Right lobe of liver (tissue), 6 donors: ENCODE measurements at regions not wholly inside any gene's neighbourhood (a gene's known extent, or its start where the extent isn't known, plus 50 kb on each side); places are given as distances from the start of the nearest gene placed in this dataset.

Experiments used
- ATAC-seq, 4 donors: fragments of 200-7000 bp; cut with Tn5 transposase; one replicate each; pipeline ENCODE4 v1.9.1; 2020; ENCODE audit warnings: mild to moderate bottlenecking in 4 of 4, moderate library complexity in 4 of 4
- DNase-seq, 3 donors: peaks; one replicate each; pipeline ENCODE4 v3.0.0-alpha.2; 2020
- H3K27ac ChIP-seq, 3 donors: fragments of 200-600 bp; one replicate each; pipeline ENCODE4 v1.8.0; 2022
- H3K27me3 ChIP-seq, 2 donors: fragments of 200-600 bp; one replicate each; pipeline ENCODE4 v1.8.0; 2022
- H3K36me3 ChIP-seq, 4 donors: fragments of 200-600 bp; sonication (generic) in 1 of 4; one replicate each; pipeline versions ENCODE4 v1.5.1 to v1.8.0; 2017 to 2022; ENCODE audit warnings: control low read depth in 1 of 4
- H3K4me1 ChIP-seq, 4 donors: fragments of 200-600 bp; sonication (generic) in 1 of 4; one replicate each; pipeline versions ENCODE4 v1.5.1 to v1.8.0; 2017 to 2022; ENCODE audit warnings: control low read depth in 1 of 4
- H3K4me3 ChIP-seq, 3 donors: fragments of 200-600 bp; one replicate each; pipeline ENCODE4 v1.8.0; 2022
- H3K9me3 ChIP-seq, 4 donors: fragments of 200-600 bp; sonication (generic) in 1 of 4; one replicate each; pipeline versions ENCODE4 v1.5.1 to v1.8.0; 2017 to 2022; ENCODE audit warnings: control low read depth in 1 of 4
- POLR2A ChIP-seq: fragments of 450-650 bp; IDR thresholded peaks from one replicate; pipeline ENCODE4 v1.6.1; 2017; ENCODE audit warnings: antibody characterized with exemption, mild to moderate bottlenecking
- WGBS: methylation state at CpG from one replicate; pipeline ENCODE4 v1.1.6; 2018; ENCODE audit warnings: low coverage, low lambda C conversion rate; ENCODE audit not compliant: insufficient coverage; ENCODE audit errors: missing lambda C conversion rate; 5-methylcytosine and 5-hydroxymethylcytosine counted together
- intact Hi-C, 2 donors: fragments of 100-400 bp; cut with DNase I; formaldehyde crosslinking; loops; one replicate each; pipeline versions ENCODE4 v1.11.2 to v1.14.1; 2022
- TF ChIP-seq, protein P1 (sequence below), 4 donors: fragments of 200-600 bp in 3 of 4; fragments of 450-650 bp in 1 of 4; IDR thresholded peaks; one replicate each; pipeline versions ENCODE4 v1.5.1 to v1.8.0; 2016 to 2022; ENCODE audit warnings: antibody characterized with exemption in 4 of 4, mild to moderate bottlenecking in 2 of 4
- donor health status: DM: no; HTN: yes; CAD: no.
- donor health status: DM: no; HTN: no; CAD: no.
- donor health status: DM: no; HTN: no; CAD: no.
- donor health status: DM: no; HTN: yes; CAD: no.
- donor health status: DM: no; HTN: yes; CAD: no.

DNA sequence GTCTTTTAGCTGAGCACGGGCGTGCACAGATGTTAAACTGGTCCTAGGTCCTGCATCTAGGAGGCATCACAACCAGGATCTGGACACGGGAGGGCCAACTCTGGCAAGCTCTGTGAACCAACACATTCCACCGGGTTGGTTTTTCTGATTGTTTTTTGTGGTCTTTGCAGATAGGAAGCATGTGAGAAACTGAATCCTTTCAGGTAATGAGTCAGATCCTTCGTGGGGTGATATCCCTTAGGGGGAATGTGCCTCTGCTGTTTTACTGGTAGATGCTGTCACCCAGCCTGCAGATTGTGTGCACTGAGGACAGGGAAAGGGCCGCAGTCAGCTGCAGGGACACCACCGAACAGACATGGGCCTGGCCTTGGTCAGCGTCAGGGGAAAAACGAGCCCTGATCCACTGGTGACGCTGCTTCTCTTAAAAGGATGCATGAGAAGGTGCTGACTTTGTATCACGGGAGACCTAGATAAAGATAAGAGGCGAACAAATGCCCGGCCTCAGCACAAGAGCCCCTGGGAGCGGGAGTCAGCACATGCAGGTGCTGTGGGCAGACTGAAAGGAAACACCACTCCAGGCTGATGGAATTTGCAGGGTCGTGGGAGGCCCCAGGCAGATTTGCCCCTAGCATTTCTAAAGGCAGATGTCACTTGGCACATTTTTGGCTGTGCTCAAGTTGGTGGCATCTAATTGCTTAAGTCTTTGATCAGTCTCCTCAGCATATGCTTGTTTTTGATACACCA, 51.1 kb downstream of the DOP1B start:
- Histone ChIP-seq H3K4me1 (peaks cover 0 to 9% (median 4%) of the 10 kb centered on the region in 4 donors), H3K36me3 (peaks cover 0 to 16% (median 0%) of the 10 kb centered on the region in 4 donors), H3K27ac (no peak overlapping the region), H3K27me3 (no peaks in the 10 kb centered on the region), H3K4me3 (no peak overlapping the region), H3K9me3 (no peaks in the 10 kb centered on the region)
- ATAC-seq (no peak), DNase-seq (no peak)
- intact Hi-C loops, result loop anchor here (10.0 kb wide), 2 partner anchors 53 to 63 kb away; partner anchors contain the start of gene DOP1B (in 1 of the 2)
- TF ChIP-seq POLR2A, result no peak
- TF ChIP-seq, protein P1, sequence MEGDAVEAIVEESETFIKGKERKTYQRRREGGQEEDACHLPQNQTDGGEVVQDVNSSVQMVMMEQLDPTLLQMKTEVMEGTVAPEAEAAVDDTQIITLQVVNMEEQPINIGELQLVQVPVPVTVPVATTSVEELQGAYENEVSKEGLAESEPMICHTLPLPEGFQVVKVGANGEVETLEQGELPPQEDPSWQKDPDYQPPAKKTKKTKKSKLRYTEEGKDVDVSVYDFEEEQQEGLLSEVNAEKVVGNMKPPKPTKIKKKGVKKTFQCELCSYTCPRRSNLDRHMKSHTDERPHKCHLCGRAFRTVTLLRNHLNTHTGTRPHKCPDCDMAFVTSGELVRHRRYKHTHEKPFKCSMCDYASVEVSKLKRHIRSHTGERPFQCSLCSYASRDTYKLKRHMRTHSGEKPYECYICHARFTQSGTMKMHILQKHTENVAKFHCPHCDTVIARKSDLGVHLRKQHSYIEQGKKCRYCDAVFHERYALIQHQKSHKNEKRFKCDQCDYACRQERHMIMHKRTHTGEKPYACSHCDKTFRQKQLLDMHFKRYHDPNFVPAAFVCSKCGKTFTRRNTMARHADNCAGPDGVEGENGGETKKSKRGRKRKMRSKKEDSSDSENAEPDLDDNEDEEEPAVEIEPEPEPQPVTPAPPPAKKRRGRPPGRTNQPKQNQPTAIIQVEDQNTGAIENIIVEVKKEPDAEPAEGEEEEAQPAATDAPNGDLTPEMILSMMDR (IDR thresholded peaks at IDR 0.05), result no peak
- 58% methylated on average over 10 of the region's 15 CpGs for WGBS

DNA sequence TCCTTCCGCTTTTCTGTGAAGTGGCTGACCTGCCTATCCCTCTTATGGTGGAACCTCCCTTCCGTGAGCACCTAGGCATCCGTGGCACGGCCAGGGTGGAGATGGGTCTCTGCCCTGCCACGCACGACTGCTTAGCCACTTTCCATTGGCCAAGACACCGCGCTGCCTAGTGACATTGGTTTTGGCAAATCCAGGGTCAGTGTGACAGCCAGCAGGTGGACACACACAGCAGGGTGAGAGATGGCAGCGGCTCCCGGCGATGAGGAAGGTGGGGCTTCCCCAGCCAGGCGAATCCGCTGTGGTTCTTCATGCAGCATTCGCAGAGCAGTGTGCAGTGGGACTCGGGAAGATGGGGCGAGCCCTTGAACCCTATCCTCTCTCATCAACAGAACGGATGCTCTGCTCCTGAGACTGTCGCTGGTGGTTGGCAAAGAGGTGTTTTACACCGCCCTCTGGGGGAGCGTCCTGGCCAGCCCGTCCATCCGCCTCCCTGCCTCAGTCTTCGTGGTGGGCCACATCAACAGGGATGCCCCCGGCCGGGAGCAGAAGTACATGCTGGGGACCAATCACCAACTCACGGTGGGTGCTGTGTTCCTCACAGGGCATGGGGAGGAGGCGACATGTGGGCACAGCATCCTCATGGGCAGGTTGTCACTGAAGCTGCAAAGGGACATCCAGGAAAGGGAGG, 51.8 kb downstream of the DOP1B start:
- no peak overlapping the region for H3K4me3 ChIP-seq
- H3K36me3 ChIP-seq, result peaks cover 0 to 20% (median 0%) of the 10 kb centered on the region in 4 donors
- no peaks in the 10 kb centered on the region for H3K9me3 ChIP-seq
- ATAC-seq (no peak), DNase-seq (no peak)
- TF ChIP-seq, protein P1 (IDR thresholded peaks at IDR 0.05), result no peak
- TF ChIP-seq POLR2A, result no peak
- no peak overlapping the region for H3K27ac ChIP-seq
- H3K27me3 ChIP-seq, result no peaks in the 10 kb centered on the region
- peaks cover 0 to 4% (median 2%) of the 10 kb centered on the region in 4 donors for H3K4me1 ChIP-seq
- intact Hi-C loops, result loop anchor here (10.0 kb wide), 2 partner anchors 54 to 64 kb away; partner anchors contain the start of gene DOP1B (in 1 of the 2)
- WGBS, result 70% methylated on average over 7 of the region's 27 CpGs

DNA sequence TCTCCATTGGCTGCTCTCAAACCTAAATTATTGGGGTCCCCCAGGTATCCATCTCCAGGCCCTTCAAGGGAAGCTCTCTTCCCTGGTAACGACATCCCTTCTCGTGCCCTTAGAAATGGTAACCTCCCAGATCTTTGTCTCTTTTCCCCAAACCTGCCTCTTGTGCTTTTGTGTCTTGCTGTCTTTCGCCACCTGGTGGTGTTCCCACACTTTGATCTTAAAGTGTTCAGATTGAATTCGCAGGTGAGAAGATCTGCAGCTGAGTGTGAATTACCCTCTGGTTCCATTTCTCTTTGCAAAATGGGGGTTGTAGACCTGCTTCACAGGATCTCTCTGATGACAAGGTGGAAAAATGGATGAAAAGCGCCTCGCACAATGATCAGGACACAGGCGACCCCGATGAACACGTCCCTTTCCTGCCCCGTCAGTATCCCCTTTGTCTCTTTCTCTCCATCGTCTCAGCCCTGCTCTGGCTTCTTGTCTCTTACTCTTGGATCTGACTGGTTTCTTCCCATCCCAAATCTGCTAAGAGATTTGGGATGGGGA, 53.1 kb downstream of the DOP1B start:
- WGBS, result 65% methylated on average over 10 of the region's 11 CpGs
- Histone ChIP-seq H3K4me1 (peaks cover 0 to 4% (median 0%) of the 10 kb centered on the region in 4 donors), H3K27me3 (no peaks in the 10 kb centered on the region), H3K4me3 (no peak overlapping the region), H3K27ac (no peak overlapping the region), H3K36me3 (peaks cover 0 to 30% (median 0%) of the 10 kb centered on the region in 4 donors), H3K9me3 (no peaks in the 10 kb centered on the region)
- DNase-seq (peak in 2 of 3 donors; percentile 33 to 57), ATAC-seq (peak; percentile 74 to 82 (median 77))
- intact Hi-C loops, result loop anchor here (10.0 kb wide), 2 partner anchors 55 to 65 kb away; partner anchors contain the start of gene DOP1B (in 1 of the 2)
- TF ChIP-seq, protein P1 (IDR thresholded peaks at IDR 0.05), result peak; percentile 50 to 70 (median 55)
- TF ChIP-seq POLR2A, result no peak

DNA sequence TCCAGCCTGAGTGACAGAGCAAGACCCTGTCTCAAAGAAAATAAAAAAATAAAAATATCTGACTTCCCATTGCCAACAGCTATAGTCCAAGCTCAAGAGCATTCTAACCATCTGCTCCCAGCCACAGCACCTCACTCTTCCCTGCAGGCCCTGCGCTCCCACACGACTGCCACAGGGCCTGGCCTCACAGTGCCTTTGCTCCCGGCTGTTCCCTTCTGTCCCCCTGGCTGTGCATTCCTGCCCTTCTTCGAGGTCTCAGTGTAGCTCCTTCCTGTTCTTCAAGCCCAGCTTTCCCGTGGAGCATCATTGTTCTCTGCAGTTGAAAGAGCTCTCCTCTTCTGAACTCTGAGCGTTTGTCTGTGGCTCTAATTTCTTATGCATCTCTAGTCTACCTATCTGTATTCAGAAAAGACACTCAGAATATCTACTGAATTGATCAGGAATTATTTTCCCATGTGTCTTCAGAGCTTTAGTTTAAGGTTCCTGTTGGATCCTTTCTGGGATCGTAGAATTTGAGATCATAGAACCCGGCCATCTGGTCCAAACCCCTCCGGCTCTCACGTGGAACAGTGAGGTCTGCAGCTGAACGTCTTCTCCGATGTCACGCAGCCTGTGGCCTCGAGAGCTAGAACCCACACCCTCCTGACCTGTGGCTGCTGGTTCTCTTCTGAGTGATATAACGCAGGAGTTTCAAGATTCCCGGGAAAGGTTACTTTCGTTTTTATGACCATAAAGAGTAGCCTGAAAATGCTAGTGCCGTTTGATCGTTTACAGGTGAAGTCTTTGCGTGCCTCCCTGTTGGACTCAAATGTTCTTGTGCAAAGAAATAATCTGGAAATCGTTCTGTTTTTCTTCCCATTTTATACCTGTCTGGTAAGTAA, 54.4 kb downstream of the DOP1B start:
- intact Hi-C loops, result no loop called here
- no peak overlapping the region for H3K27ac ChIP-seq

More for the DNA sequence above, 54.4 kb downstream of the DOP1B start:
- ATAC-seq (no peak), DNase-seq (no peak)
- peaks cover 0 to 4% (median 0%) of the 10 kb centered on the region in 4 donors for H3K4me1 ChIP-seq
- no peaks in the 10 kb centered on the region for H3K9me3 ChIP-seq
- H3K36me3 ChIP-seq, result peaks cover 0 to 37% (median 0%) of the 10 kb centered on the region in 4 donors
- H3K4me3 ChIP-seq, result no peak overlapping the region
- 82% methylated on average over 19 of the region's 21 CpGs for WGBS
- TF ChIP-seq, protein P1 (IDR thresholded peaks at IDR 0.05), result no peak
- TF ChIP-seq POLR2A, result no peak
- H3K27me3 ChIP-seq, result no peaks in the 10 kb centered on the region
